ENCODE measurements at regions not wholly inside any gene's neighbourhood (a gene's known extent, or its start where the extent isn't known, plus 50 kb on each side); places are given as distances from the start of the nearest gene placed in this dataset.

DNA sequence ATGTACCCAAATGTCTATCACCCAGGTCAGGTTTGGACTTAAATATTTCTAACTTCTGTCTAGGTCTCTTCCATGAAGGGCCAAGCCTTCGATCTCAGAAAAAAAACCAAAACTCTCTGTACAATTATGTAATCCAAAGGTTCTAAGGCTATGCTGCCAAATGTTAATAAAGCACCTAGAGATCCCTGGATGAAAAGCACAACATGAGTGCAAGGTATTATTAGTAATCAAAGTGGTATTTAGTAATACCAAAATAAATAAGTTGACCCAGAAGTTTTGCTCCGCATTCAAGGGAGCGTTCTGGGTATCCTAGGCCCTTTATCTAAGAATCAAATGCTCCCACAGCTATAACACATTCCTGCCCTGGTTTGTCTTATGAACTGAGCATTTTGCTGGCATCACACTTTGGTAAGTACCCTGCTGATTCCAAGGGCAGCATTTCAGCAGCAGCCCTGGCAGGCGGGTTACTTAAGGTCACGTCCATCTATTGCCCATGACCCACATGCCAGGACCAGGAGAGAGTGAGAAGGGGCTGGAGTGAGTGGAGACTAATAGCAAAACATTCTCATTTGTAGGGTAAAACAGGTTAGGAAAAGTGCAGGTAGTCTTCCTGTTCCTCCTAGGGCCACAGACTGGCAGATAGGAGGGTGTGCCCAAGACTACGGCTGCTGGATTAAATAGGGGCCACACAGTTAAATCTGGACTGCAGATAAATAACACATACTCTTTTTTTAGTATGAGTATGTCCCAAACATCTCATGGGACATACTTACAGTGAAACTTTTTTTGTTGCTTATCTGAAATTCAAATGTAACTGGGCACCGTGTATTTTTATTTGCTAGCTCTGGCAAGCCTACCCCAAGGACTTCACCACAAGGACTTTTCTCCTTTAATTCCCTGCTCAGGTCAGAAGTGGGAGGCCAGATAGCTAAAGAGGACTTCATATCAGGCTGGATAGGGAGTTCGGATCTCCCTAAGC is 76.0 kb upstream of the SNRK start:
- no peak for DNase-seq (ENCODE audit: extremely low read depth, low read depth, low spot score)

DNA sequence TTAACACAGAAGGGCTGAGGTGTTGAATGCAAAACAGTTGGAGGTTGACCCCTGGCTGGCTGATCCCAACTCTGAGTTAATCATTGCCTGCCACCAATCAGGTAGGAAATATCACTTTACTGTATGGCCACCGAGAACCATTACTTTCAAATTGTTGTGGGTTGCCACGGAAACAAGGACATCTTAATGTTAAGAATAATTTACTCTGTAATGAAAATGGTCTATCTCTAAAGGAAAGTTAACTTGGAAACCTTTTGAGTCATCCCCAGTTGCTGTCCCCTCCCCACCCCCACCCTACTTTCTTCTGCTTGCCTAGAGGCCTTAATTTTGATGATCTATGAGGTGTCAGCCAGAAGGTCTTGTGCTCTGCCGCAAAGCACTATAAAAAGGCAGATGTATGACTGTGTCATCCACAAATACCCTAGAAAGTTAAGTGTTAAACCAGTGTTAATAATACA is 78.7 kb upstream of the SNRK start:
- DNase-seq (ENCODE audit: extremely low read depth, low read depth, low spot score) = no peak

DNA sequence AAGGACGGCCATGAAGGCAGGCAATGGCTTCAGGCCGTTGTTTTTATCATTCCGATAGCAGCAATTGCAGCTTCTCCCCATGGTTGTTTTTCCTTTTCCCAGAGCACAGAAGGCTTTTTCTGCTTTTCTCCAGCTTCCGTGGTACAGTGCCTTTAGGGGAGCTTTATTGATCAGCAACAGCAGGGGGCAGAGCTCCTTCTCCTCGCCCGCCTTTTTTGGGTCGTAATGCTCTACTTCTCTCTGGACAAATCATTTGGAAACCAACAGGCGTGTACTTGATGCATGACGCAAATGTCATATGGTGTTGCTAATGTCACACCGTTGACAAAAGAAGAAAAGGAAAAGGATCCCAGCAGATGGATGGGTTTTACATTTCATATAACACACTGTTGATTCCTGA is 79.7 kb upstream of the SNRK start:
- DNase-seq (ENCODE audit: extremely low read depth, low read depth, low spot score) = no peak

DNA sequence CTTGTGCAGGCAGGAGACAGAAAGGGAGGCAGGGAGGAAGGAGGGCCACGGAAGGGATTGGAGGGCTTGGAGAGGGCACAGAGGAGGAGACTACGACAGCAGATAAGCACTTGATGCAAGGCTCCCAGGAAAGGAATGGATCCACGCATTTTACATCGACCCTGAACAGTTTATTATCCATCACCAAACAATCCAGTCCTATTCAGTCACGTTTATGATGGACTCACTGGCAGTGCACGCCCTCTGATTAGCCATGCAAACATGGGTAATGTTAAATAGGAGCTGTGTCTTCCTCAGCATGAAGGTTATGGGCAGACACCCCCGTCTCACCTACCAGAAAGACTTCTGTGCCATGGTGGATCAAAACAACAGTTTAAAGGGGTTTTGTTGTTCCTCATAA is 80.2 kb upstream of the SNRK start:
- DNase-seq (ENCODE audit: extremely low read depth, low read depth, low spot score) = no peak

DNA sequence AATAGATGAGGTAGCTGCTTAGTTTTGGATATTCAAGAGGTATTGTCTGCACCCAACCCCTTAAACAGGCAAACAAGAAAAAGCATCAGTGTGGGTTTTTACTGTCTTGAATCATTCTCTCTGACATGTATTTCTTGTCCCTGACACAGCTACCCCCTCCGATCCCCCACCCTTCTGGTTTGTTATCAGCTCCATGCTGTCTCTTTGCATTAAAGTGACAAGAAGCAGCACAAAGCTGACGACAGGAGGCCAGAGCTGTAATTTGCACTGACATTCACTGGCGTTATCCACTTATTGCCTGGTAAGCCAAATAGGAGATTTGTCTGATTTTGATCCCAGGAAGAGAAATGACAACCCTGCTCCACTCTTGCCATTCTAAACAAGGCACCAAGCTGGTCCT is 83.3 kb upstream of the SNRK start:
- no peak for DNase-seq (ENCODE audit: extremely low read depth, low read depth, low spot score)

DNA sequence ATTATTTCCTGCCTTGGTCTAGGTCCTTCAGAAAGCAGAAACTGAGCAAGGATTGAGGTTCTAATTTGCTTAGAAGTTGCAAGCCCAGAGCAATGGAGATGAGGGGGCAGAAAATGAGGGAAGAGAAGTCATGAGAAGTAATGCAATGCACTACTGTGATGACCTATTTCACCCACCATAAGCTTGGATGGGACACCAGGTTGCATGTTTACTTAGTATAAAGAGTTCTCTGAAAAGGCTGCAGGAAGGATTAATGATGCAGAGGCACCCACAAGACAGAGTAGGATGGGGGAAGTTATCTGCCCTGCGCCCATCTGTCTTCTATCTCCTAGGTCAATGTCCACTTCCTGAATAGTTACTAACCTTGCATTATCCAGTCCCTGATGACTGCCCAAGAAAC is 84.8 kb upstream of the SNRK start:
- DNase-seq (ENCODE audit: extremely low read depth, low read depth, low spot score) = no peak

DNA sequence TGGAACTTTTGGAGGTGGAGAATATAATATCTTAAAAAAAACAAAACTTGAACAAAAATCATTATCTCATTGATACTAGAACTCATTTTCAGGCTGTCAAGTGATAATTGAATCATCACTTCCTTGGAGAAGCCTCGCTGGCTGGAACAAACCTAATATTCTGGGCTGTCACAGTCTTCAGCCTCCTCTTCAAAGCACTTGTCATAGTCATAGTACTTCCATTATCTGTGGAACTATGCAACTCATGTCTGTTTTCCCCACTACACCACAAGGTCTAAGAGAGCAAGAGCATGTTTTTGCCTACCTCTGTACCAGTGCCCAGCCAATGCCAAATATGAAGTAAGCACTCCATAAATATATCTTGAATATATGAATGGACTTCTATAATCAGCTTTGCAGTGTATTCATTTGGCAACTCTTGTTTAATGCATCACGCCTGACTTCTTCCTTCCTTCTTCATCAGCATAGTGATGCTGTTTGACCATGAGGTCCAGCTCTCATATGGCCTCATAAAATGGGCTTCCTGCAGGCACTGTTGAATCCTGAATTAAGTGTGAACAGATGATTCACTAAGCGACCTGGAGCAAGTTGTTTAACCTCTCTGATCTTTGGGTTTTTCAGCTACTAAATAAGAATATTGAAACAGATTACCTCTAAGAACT is 86.6 kb upstream of the SNRK start:
- no peak for DNase-seq (ENCODE audit: extremely low read depth, low read depth, low spot score)

DNA sequence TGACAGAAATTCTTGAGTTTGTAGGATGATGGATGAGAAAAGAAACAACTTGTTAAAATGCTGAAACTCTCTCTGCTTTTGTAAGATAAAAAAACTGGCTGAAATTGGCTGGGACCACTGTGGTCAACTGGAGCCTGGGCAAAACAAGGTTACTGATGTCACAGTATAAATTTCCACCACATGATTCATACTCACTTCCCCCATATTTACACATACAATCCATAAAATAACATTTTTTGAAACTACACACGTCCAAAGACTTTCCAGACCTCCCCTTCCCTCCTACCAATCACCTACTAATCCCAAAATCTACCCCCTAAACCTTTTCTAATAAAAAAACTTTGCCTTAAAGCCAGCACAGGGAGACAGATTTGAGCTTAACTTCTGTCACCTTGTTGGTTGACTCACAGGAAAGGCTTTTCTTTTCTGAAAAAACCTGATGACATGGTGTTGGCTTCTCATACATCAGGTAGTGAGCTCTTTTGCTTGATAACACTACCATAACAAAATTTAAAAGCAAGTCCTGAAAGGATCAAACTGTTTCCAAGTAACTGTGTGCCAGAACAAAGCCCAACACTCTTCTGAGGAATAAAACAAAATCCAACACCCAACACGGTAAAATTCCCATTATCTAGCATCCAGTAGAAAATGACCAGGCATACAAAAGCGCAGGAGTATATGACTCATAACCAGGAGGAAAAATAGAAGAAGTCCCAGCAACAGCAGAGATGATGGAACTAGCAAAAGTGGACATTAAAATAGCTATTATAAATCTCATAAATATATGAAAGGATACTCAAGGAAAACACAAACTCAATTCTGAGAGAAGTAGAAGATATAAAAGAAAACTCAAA is 87.3 kb upstream of the SNRK start:
- no peak for DNase-seq (ENCODE audit: extremely low read depth, low read depth, low spot score)

DNA sequence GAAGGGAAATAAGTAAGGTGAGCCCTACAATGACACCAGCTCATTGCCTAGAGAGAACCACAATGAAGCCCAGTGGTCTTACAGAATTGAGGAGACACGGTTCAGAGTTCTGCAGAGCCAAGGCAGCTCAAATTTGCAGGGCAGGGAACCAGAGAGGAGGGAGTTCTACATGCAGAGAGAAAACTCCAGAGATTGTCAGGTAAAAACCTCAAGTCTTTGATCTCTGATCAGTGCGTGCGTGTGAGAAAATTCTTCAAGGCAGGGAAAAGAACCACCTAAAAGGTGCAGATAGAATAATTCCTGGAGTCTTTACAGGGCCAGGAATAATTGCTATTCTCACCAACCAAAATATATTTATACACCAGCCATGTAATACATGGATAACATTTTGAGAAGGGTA is 88.0 kb upstream of the SNRK start:
- no peak for DNase-seq (ENCODE audit: extremely low read depth, low read depth, low spot score)

DNA sequence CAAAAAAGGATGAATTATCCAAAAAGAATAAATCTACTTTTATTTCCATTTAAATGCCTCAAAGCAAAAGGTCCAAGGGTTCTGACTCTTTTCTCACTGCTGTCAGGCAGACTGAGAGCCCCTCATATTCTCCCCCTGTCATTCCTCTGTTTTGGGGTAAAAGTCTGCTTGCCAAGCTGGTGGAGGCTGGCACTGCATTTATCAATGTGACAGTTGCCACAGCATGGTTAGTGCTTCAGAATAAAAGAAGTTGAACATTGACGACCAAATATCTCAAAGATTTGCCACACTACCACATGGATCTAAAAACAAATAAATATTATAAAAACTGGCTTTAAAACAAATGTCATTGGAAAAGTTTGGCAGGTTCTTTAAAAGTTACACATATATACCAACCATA is 89.2 kb upstream of the SNRK start:
- DNase-seq (ENCODE audit: extremely low read depth, low read depth, low spot score) = no peak

DNA sequence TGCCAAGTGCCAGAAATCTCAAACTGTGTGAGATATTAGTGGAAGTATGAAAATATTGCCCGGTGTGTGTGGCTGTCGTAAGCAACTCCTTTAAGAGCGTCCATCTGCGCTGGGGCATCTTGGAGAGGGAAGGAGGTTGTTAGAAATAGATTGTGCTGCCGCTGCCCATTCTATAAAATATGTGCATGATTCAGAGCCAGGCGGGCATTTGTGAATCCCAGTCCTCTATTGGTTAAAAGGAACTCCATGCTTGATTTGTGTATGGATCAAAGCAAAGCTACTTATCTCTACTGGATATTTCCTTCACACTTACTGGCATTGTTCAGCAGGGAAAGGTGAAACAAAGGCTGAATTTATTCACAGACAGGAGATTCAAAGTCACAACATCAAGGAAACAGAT is 89.6 kb upstream of the SNRK start:
- DNase-seq (ENCODE audit: extremely low read depth, low read depth, low spot score) = no peak

DNA sequence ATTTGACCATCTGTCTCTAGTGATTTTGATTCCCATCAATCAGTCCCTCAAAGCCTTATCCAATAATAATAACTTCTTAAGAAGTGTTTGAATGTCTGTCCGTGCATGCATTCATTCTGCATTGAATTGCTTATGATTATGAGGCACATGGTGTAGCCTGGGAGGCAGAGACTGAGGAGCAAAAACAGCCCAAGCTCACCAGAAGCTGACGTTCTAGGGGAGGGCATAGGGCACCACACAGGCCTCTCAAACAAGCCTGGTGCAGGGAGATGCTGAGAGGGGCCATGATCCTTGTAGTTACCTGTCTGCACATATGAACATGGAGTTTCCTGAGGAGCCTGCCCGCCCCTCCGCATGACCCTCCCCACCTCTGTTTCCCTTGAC is 89.2 kb upstream of the POMGNT2 start:
- DNase-seq (ENCODE audit: extremely low read depth, low read depth, low spot score) = no peak

DNA sequence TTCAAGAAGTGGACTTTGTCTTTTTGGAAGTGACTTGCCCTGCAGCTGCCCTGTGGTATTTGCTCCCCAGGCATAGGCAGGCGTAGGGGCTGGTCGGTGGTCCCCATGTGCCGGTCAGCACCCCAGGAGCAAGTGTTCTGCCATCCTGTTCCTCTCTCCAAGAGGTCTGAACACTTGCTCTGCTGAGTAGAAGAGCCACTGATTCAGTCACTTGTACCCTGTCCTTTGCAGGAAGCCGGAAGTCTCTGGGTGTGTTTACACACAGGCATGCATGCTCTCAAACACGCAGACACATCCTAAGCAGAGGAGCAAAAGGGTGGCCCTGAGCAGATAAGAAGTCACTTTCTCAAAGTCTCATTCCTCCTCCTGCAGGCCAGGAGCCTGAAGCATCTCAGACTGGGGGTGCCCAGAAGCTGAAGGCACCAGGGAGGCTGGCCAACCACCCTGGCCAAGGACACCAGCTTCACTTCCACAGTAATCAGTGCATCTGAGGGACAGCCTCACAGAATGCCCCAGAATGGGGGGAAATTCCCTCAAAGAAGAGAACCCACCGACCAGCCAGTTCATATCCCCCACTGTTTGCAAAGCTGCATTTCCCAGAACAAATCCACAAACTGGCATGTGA is 88.7 kb upstream of the POMGNT2 start:
- DNase-seq (ENCODE audit: extremely low read depth, low read depth, low spot score) = no peak

DNA sequence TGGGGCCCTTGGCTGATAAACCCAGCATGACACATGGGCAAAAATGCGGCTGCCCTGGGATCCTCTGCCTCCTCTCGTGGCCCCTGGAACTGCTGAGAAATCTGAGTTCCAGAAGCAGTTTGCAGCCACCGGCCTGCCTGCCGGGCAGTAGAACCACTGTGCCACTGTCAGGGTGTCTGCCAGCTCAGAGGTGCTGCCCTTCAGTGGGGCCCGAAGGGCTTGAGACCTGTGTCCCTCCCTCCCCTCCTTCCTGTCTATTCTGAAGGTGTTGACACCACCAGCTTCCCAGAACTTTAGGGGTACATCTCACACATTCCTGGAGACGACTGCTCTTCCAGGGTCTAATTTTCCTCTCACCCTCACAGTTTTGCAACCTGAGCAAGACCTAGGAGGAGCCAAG is 88.2 kb upstream of the POMGNT2 start:
- DNase-seq (ENCODE audit: extremely low read depth, low read depth, low spot score) = no peak

DNA sequence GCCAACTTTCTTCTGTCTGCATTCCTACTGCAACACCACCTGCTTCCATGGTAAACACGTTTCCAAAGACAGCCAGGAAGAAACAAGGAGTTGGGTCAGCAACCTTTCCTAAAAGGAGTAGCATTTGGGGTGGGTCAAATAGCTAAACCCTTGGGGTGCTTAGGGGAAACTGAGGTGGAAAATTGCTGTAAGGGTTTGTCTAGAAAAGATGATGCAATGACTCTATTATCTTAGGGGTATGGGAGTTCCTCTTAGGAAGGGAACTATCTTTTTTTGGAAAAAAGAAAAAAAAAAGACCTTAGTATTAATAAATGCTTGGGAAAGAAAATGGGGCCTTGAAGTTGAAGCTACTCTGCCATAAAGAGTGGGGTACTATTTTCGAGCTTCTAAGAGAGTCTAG is 86.1 kb upstream of the POMGNT2 start:
- DNase-seq (ENCODE audit: extremely low read depth, low read depth, low spot score) = no peak

DNA sequence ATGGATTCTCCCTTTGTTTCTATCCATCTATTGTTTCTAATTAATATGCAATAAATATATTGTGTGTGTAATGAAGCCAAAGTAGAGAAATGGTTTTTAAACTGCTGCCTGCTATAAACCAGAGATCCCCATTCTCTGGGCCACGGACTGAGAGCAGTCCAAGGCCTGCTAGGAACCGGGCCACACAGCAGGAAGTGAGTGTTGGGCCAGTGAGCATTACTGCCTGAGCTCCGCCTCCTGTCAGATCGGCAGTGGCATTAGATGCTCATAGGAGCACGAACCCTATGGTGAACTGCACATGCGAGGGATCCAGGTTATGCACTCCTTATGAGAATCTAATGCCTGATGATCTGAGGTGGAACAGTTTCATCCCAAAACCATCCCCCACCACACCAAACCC is 85.2 kb upstream of the POMGNT2 start:
- DNase-seq (ENCODE audit: extremely low read depth, low read depth, low spot score) = no peak

DNA sequence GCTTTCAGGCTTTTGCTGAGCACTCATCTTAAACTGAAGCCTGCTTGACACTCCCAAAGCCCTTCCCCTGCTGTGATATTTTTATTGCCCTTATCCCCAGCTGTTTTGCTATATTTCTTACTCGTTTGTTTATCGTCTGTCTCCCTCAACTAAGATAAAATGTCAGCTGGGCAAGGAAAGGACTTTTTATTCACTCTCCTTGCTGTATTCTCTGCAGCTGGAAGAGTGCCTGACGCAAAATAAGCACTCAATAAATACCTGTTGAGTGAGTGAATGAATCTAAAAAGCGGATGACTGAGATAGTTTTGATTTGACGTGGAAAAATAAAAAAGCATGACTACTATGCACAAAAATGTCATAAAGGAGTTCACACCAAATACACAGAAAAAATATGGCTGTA is 84.8 kb upstream of the POMGNT2 start:
- no peak for DNase-seq (ENCODE audit: extremely low read depth, low read depth, low spot score)

DNA sequence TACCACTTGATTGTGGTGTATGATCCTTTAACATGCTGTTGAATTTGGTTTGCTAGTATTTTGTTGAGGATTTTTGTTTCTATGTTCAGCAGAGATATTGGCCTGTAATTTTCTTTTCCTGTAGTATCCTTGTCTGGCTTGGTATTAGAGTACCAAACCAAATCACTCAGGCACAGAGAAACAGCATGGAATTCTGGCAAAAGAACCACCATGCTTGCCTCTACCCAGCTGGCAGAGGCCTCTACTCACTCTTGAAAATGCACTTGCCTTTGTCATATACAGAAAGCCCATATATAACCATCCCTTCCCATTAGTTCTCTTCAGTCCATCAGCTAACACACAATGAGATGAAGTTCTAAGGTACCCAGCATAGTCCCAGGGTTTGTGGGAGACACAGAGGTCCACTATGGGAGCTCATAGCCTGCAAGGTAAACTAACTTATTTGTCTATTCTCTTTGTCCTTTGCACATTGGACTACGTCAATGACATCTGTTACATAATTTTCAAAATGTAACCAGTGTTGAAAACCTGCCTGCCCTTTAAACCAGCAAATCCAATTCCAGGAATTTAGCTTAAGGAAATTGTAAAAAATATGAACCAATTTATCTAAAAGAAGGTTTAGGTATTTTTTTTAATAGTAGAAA is 82.1 kb upstream of the POMGNT2 start:
- no peak for DNase-seq (ENCODE audit: extremely low read depth, low read depth, low spot score)

DNA sequence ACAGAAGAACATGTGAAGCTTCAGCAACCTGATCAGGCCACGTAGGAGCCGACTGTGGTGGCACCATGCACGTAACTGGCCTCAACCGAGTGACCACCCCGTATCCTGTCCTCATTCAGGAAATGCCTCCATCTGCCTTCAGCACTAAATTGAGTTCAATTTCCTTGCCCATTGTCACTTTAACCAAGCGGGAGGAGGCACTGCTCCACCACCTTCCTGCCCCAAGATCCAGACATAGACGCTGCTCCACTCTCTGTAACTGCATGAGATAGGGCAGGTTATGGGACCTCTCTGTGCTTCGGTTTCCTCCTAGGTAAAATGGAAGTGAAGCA is 80.1 kb upstream of the POMGNT2 start:
- no peak for DNase-seq (ENCODE audit: extremely low read depth, low read depth, low spot score)

DNA sequence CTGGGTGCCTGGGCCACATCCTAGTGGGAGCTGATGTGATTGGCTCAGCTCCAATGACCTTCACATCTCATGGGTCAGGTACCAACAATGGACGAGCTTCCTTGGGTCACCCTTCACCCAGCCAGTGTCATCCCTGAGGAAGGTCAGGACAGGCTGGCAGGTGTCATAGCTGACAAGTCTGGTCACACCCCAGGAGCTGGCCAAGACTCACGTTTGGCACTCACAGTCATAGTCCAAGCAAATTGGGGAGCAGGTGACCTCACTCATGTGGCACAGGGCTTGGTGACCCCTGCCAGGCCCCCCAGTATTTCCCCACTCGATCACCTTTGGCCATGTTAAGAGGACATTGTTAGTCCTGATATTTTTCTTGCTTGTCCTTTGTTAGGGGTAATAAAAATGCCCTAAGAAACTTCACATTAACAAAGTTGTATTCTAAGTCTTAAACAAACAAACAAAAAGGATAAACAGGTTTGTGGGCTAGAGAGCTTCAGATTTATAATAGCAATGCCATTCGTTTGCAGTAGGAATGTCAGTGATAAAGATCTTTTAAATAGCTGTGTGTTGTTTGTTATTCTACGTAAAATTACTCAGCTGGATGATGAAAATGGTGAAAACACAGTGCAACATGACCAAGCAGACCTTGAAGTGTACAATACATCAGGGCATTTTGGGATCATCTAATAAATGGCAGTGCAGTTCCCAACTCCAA is 79.5 kb upstream of the POMGNT2 start:
- no peak for DNase-seq (ENCODE audit: extremely low read depth, low read depth, low spot score)
